IMR-90 (cell line): ENCODE measurements at regions not wholly inside any gene's neighbourhood (a gene's known extent, or its start where the extent isn't known, plus 50 kb on each side); places are given as distances from the start of the nearest gene placed in this dataset.

Experiments used
- ATAC-seq: fragments of 200-7000 bp; cut with Tn5 transposase; 2 replicates; pipeline ENCODE4 v1.9.1; 2020; ENCODE audit warnings: low read depth, mild to moderate bottlenecking, moderate library complexity
- BruUV-seq: library from RNA; stranded (reverse); fragments of 400-500 nt; replicated peaks from 2 replicates; lab custom pipeline; 2021; lab: Mats Ljungman, UMichigan
- CTCF ChIA-PET: fragments of 300-600 bp; formaldehyde crosslinking; extraction: SDS; loops from one replicate; lab custom pipeline; 2021; ENCODE audit warnings: antibody characterized with exemption; lab: Yijun Ruan, JAX
- POLR2A ChIA-PET: fragments of 300-600 bp; sonication (Branson Sonifier 250); formaldehyde crosslinking; loops from one replicate; lab custom pipeline; 2022; ENCODE audit warnings: antibody characterized with exemption; ENCODE audit not compliant: unreplicated experiment; lab: Charles Lee
- DNase-seq: peaks from one replicate; pipeline ENCODE4 v3.0.0; 2013
- H2AFZ ChIP-seq: replicated peaks from 2 replicates; pipeline ENCODE3; 2013; ENCODE audit warnings: low read length, mild to moderate bottlenecking; ENCODE audit not compliant: poor library complexity
- H2AK5ac ChIP-seq: 2 replicates; pipeline ENCODE4 v1.6.1; 2013; ENCODE audit warnings: low read depth, low read length, inconsistent platforms
- H2AK9ac ChIP-seq: replicated peaks from 2 replicates; pipeline ENCODE3; 2013; ENCODE audit warnings: mild to moderate bottlenecking, low read depth, low read length, moderate library complexity; ENCODE audit not compliant: poor library complexity
- H2BK120ac ChIP-seq: 2 replicates; pipeline ENCODE4 v1.6.1; 2013; ENCODE audit warnings: low read depth, low read length, inconsistent platforms
- H2BK15ac ChIP-seq: 3 replicates; pipeline ENCODE4 v1.6.1; 2013; ENCODE audit warnings: low read depth, low read length, inconsistent platforms
- H2BK20ac ChIP-seq: 2 replicates; pipeline ENCODE4 v1.6.1; 2013; ENCODE audit warnings: low read depth, mild to moderate bottlenecking, inconsistent platforms, low read length, moderate library complexity
- H2BK5ac ChIP-seq: 2 replicates; pipeline ENCODE4 v1.6.1; 2013; ENCODE audit warnings: mild to moderate bottlenecking, low read depth, low read length, inconsistent platforms; ENCODE audit not compliant: poor library complexity, severe bottlenecking
- H3K14ac ChIP-seq: replicated peaks from 2 replicates; pipeline ENCODE4 v1.6.1; 2013; ENCODE audit warnings: low read depth, low read length, inconsistent platforms
- H3K18ac ChIP-seq: 2 replicates; pipeline ENCODE4 v1.6.1; 2013; ENCODE audit warnings: low read depth, low read length, control low read depth
- H3K23ac ChIP-seq: 2 replicates; pipeline ENCODE4 v1.6.1; 2013; ENCODE audit warnings: low read depth, low read length, inconsistent platforms
- H3K27ac ChIP-seq: 2 replicates; pipeline ENCODE4 v1.5.1; 2013; ENCODE audit warnings: mild to moderate bottlenecking, control low read depth, low read length; ENCODE audit not compliant: insufficient read depth
- H3K27me3 ChIP-seq: 2 replicates; pipeline ENCODE4 v1.6.1; 2013; ENCODE audit warnings: low read length; ENCODE audit not compliant: control insufficient read depth, insufficient read depth
- H3K36me3 ChIP-seq: 2 replicates; pipeline ENCODE4 v1.6.1; 2013; ENCODE audit warnings: low read length, mixed read lengths; ENCODE audit not compliant: control insufficient read depth, insufficient read depth
- H3K4ac ChIP-seq: 2 replicates; pipeline ENCODE4 v1.6.1; 2013; ENCODE audit warnings: low read depth, low read length, inconsistent platforms
- H3K4me1 ChIP-seq: 2 replicates; pipeline ENCODE4 v1.6.1; 2013; ENCODE audit warnings: low read length, mixed read lengths; ENCODE audit not compliant: control insufficient read depth, insufficient read depth
- H3K4me2 ChIP-seq: 2 replicates; pipeline ENCODE4 v1.6.1; 2013; ENCODE audit warnings: low read depth, mild to moderate bottlenecking, control low read depth, low read length, moderate library complexity
- H3K4me3 ChIP-seq: 2 replicates; pipeline ENCODE4 v1.5.1; 2013; ENCODE audit warnings: low read depth, mild to moderate bottlenecking, control low read depth, low read length, moderate library complexity; ENCODE audit not compliant: insufficient read depth
- H3K56ac ChIP-seq: 2 replicates; pipeline ENCODE4 v1.6.1; 2013; ENCODE audit warnings: low read length, inconsistent platforms; ENCODE audit not compliant: insufficient read depth; ENCODE audit errors: extremely low read depth
- H3K79me1 ChIP-seq, 2 experiments: 2 replicates each; pipeline ENCODE4 v1.6.1; 2013; ENCODE audit warnings: low read length in 2 of 2, inconsistent platforms in 1 of 2, low read depth in 1 of 2
- H3K9ac ChIP-seq: 2 replicates; pipeline ENCODE4 v1.6.1; 2013; ENCODE audit warnings: low read depth, low read length, control low read depth
- H3K9me1 ChIP-seq: 2 replicates; pipeline ENCODE4 v1.6.1; 2013; ENCODE audit warnings: low read length, inconsistent platforms; ENCODE audit not compliant: insufficient read depth
- H3K9me3 ChIP-seq: 2 replicates; pipeline ENCODE4 v1.6.1; 2013; ENCODE audit warnings: low read length; ENCODE audit not compliant: control insufficient read depth, insufficient read depth
- H4K20me1 ChIP-seq: 2 replicates; pipeline ENCODE4 v1.6.1; 2013; ENCODE audit warnings: low read length, inconsistent platforms; ENCODE audit not compliant: insufficient read depth
- H4K5ac ChIP-seq: 2 replicates; pipeline ENCODE4 v1.6.1; 2013; ENCODE audit warnings: mild to moderate bottlenecking, low read depth, low read length, control low read depth
- H4K8ac ChIP-seq, 2 experiments: 2 replicates each; pipeline ENCODE4 v1.6.1; 2013; ENCODE audit warnings: low read depth in 2 of 2, low read length in 2 of 2, control low read depth in 1 of 2, inconsistent platforms in 1 of 2
- H4K91ac ChIP-seq: 2 replicates; pipeline ENCODE4 v1.6.1; 2013; ENCODE audit warnings: low read depth, low read length, inconsistent platforms; ENCODE audit not compliant: insufficient read depth
- POLR2A ChIP-seq: IDR thresholded peaks from 2 replicates; pipeline ENCODE4 v1.6.1; 2012; ENCODE audit warnings: mild to moderate bottlenecking, low read depth, low read length
- SMC3 ChIP-seq: fragments of 150-350 bp; IDR thresholded peaks from 2 replicates; pipeline ENCODE4 v1.6.1; 2016; ENCODE audit warnings: low read depth, mild to moderate bottlenecking, antibody characterized with exemption, low read length, moderate library complexity
- WGBS, 2 experiments: methylation state at CpG; one replicate each; pipeline versions ENCODE4 v1.1.5 to v1.1.7; 2013; ENCODE audit warnings: missing lambda C conversion rate in 2 of 2; ENCODE audit not compliant: insufficient read length in 1 of 2; ENCODE audit errors: extremely low coverage in 2 of 2; 5-methylcytosine and 5-hydroxymethylcytosine counted together
- dilution Hi-C: fragments of 300-500 bp; cut with HindIII; formaldehyde crosslinking; loops from one replicate; pipeline ENCODE4 v1.14.3; 2018; ENCODE audit warnings: low sequenced_read_pairs; ENCODE audit not compliant: unreplicated experiment
- in situ Hi-C: fragments of 300-500 bp; cut with MboI; formaldehyde crosslinking; loops from 3 replicates; pipeline ENCODE4 v1.14.3; 2019; ENCODE audit warnings: low sequenced_read_pairs, inconsistent platforms, mixed read lengths
- intact Hi-C: fragments of 100-400 bp; cut with micrococcal nuclease; formaldehyde crosslinking; loops from 2 replicates; pipeline ENCODE4 v1.10.0; 2022

DNA sequence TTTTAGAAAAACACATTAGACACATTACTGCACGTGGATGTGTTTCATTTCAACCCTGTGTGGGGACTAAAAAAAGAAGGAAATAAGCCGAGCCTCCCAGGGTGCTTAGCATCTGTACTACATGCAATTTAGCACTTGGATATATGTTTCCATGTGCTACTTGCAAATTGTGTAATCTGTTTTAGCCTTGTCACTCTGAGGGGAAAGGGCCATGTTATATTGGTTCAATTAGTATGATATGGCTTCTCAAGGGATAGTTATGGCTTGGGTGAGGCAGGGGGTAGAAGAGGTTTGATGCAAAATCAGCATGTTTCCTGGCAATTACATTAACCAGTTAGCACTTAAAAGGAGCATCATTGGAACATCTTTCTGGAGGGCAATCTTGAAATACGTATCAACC, 353.5 kb upstream of the GOT2 start:
- intact Hi-C loops, result no loop called here
- no peak overlapping the region for H3K27ac ChIP-seq
- H3K27me3 ChIP-seq, result no peaks in the 10 kb centered on the region
- no peak overlapping the region for H3K4ac ChIP-seq
- TF ChIP-seq POLR2A (no peak), SMC3 (no peak)
- DNase-seq (no peak), ATAC-seq (no peak)
- no peaks in the 10 kb centered on the region for H3K36me3 ChIP-seq
- no peak overlapping the region for H4K91ac ChIP-seq
- no peak overlapping the region for H2AK5ac ChIP-seq
- no peak overlapping the region for H4K8ac ChIP-seq
- CTCF ChIA-PET, result no interaction called here
- BruUV-seq, result no TSS peak
- POLR2A ChIA-PET, result no interaction called here
- no peak overlapping the region for H3K9ac ChIP-seq
- no peak overlapping the region for H3K18ac ChIP-seq
- H3K9me3 ChIP-seq, result no peaks in the 10 kb centered on the region
- H3K4me2 ChIP-seq, result no peak overlapping the region
- H3K23ac ChIP-seq, result no peak overlapping the region
- H2BK120ac ChIP-seq, result no peak overlapping the region
- no peaks in the 10 kb centered on the region for H4K20me1 ChIP-seq
- in situ Hi-C loops, result no loop called here
- no peak overlapping the region for H3K4me3 ChIP-seq
- H2AFZ ChIP-seq, result no peak overlapping the region
- no peak overlapping the region for H4K5ac ChIP-seq
- WGBS, 2 experiments, result no CpG with 5 or more reads among the region's 3 CpGs
- no peaks in the 10 kb centered on the region for H3K4me1 ChIP-seq
- no peak overlapping the region for H2BK5ac ChIP-seq
- H2AK9ac ChIP-seq, result no peak overlapping the region
- no peak overlapping the region for H3K14ac ChIP-seq
- no peak overlapping the region for H3K56ac ChIP-seq
- no peak overlapping the region for H2BK15ac ChIP-seq
- H3K9me1 ChIP-seq, result no peaks in the 10 kb centered on the region
- dilution Hi-C loops, result no loop called here
- H2BK20ac ChIP-seq, result no peak overlapping the region
- no peaks in the 10 kb centered on the region for H3K79me1 ChIP-seq
